IPS-NIHi7 (cell line): ENCODE measurements at regions not wholly inside any gene's neighbourhood (a gene's known extent, or its start where the extent isn't known, plus 50 kb on each side); places are given as distances from the start of the nearest gene placed in this dataset.

ENCODE experiments used
- DNase-seq: peaks from one replicate; pipeline ENCODE4 v3.0.0; 2012; ENCODE audit warnings: mixed read lengths; ENCODE audit errors: extremely low spot score

GRCh38 chr4:96676754-96677435 lies 837.0 kb downstream of the PDHA2 start:
- no peak for DNase-seq

- DNase-seq: no peak
These were observed 837.6 kb downstream of the PDHA2 start for GRCh38 chr4:96677499-96677898.

- DNase-seq: no peak
These were observed 841.3 kb downstream of the PDHA2 start for GRCh38 chr4:96681218-96681617.

GRCh38 chr4:96685691-96686090 lies 845.8 kb downstream of the PDHA2 start:
- no peak for DNase-seq

- no peak for DNase-seq
These were observed 851.6 kb downstream of the PDHA2 start for GRCh38 chr4:96691521-96691920.

GRCh38 chr4:96698831-96699230 lies 858.9 kb downstream of the PDHA2 start:
- DNase-seq: no peak

- DNase-seq: peak; percentile 6
These were observed 863.4 kb downstream of the PDHA2 start for GRCh38 chr4:96703265-96703664.

- DNase-seq: no peak
These were observed 868.9 kb downstream of the PDHA2 start for GRCh38 chr4:96708766-96709165.

- no peak for DNase-seq
These were observed 873.5 kb downstream of the PDHA2 start for GRCh38 chr4:96713271-96713850.

- DNase-seq: no peak
These were observed 889.7 kb downstream of the PDHA2 start for GRCh38 chr4:96729641-96730040.

GRCh38 chr4:96730432-96730831 lies 890.5 kb downstream of the PDHA2 start:
- no peak for DNase-seq

- DNase-seq: peak; percentile 63
These were observed 896.5 kb downstream of the PDHA2 start for GRCh38 chr4:96736352-96736889.

GRCh38 chr4:96739101-96739500 lies 899.2 kb downstream of the PDHA2 start:
- no peak for DNase-seq

GRCh38 chr4:96742332-96743014 lies 902.6 kb downstream of the PDHA2 start:
- DNase-seq: no peak

- no peak for DNase-seq
These were observed 904.8 kb downstream of the PDHA2 start for GRCh38 chr4:96744676-96745075.

GRCh38 chr4:96753216-96753615 lies 913.3 kb downstream of the PDHA2 start:
- no peak for DNase-seq

- no peak for DNase-seq
These were observed 915.9 kb downstream of the PDHA2 start for GRCh38 chr4:96755569-96756484.

- DNase-seq: no peak
These were observed 916.7 kb downstream of the PDHA2 start for GRCh38 chr4:96756584-96756983.

- DNase-seq: no peak
These were observed 923.7 kb downstream of the PDHA2 start for GRCh38 chr4:96763546-96763945.

- no peak for DNase-seq
These were observed 926.5 kb downstream of the PDHA2 start for GRCh38 chr4:96766359-96766758.

GRCh38 chr4:96767815-96768480 lies 928.1 kb downstream of the PDHA2 start:
- no peak for DNase-seq
